Effector memory CD8-positive, alpha-beta T cell (primary cell): ENCODE measurements at regions not wholly inside any gene's neighbourhood (a gene's known extent, or its start where the extent isn't known, plus 50 kb on each side); places are given as distances from the start of the nearest gene placed in this dataset.

Experiments
- ATAC-seq: fragments of 150-1000 bp; cut with Tn5 transposase; replicated peaks from 2 replicates; pipeline ENCODE4 v1.10.0; 2021; ENCODE audit warnings: mild to moderate bottlenecking, moderate library complexity
- DNase-seq, 3 experiments: peaks; one replicate each; pipeline ENCODE4 v3.0.0; 2021
- H3K27ac Mint-ChIP-seq, 2 donors: one replicate each; pipeline ENCODE4 v1.8.0; 2022; ENCODE audit warnings: mild to moderate bottlenecking in 2 of 2, mixed read lengths in 2 of 2, moderate library complexity in 2 of 2
- H3K27me3 Mint-ChIP-seq, 2 donors: one replicate each; pipeline ENCODE4 v1.8.0; 2022; ENCODE audit warnings: mixed read lengths in 2 of 2
- H3K36me3 Mint-ChIP-seq: one replicate; pipeline ENCODE4 v1.8.0; 2022; ENCODE audit warnings: mild to moderate bottlenecking, moderate library complexity, mixed read lengths; ENCODE audit not compliant: insufficient read depth
- H3K4me1 Mint-ChIP-seq, 2 donors: one replicate each; pipeline ENCODE4 v1.8.0; 2022; ENCODE audit warnings: low read depth in 2 of 2, mixed read lengths in 2 of 2
- H3K4me3 Mint-ChIP-seq, 2 donors: one replicate each; pipeline ENCODE4 v1.8.0; 2022; ENCODE audit warnings: mild to moderate bottlenecking in 2 of 2, mixed read lengths in 2 of 2, moderate library complexity in 2 of 2
- H3K9me3 Mint-ChIP-seq, 2 donors: one replicate each; pipeline ENCODE4 v1.8.0; 2022; ENCODE audit warnings: mixed read lengths in 2 of 2

DNA sequence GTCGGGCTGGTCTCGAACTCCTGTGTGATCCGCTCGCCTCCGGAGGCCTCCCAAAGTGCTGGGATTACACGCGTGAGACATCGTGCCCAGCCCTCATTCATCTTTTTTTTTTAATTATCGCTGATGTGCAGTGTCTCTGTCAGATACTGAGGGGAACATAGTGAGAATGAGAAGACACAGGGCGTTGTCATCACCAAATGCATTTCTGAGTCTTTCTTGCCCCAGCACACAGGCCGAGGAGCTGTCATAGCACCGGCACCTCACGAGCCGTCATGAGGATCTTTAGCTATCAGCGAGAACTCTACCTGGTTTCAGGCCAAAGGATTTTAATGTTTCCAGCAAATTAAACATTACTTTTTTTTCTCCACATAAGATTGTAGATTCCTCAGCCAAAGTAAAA lies 548.0 kb upstream of the SOX11 start:
- Mint-ChIP-seq H3K4me3 (no peak overlapping the region), H3K4me1 (no peaks in the 10 kb centered on the region), H3K9me3 (peaks cover 5 to 28% of the 10 kb centered on the region in 2 donors), H3K27me3 (no peaks in the 10 kb centered on the region), H3K36me3 (no peaks in the 10 kb centered on the region), H3K27ac (no peak overlapping the region)
- no peak for DNase-seq
- no peak for ATAC-seq

DNA sequence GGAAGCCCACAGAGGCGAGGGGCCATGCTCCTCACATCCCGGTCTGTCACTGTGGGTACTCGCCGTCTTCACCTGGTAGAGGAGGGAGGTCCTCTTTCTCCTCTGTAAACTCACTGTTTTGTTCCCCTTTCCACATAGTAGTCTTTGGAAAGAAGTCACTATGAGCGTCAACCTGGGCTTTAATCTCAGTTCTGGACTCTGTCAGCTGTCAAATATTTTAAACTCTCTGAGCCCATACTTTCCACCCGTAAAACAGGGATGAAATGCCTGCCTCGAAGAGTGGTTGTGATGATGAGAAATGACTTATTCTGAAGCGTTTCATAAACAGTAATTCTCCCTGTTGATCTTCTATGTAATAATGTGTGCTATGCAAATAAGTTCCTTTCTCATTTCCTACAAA lies 547.1 kb upstream of the SOX11 start:
- peaks cover 5 to 28% of the 10 kb centered on the region in 2 donors for H3K9me3 Mint-ChIP-seq
- no peak for DNase-seq
- ATAC-seq: no peak
- no peak overlapping the region for H3K4me3 Mint-ChIP-seq
- H3K4me1 Mint-ChIP-seq: no peaks in the 10 kb centered on the region
- H3K27ac Mint-ChIP-seq: no peak overlapping the region
- no peaks in the 10 kb centered on the region for H3K36me3 Mint-ChIP-seq
- no peaks in the 10 kb centered on the region for H3K27me3 Mint-ChIP-seq

DNA sequence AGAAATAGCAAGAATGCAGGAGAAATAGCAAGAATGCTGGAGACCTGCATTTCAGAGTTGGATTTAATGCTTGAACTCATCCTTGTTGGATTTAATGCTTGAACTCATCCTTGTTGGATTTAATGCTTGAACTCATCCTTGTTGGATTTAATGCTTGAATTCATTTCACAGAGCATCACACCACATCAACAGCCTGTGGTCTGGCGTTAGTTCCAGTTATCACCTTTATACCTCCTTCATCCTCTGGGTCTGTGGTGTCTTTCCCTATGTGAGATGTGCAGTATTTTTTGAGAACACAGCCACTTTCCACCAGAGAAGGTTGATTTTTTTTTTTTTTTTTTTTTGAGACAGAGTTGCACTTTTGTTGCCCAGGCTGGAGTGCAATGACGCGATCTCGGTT lies 546.4 kb upstream of the SOX11 start:
- H3K9me3 Mint-ChIP-seq: peaks cover 5 to 28% of the 10 kb centered on the region in 2 donors
- DNase-seq (no peak), ATAC-seq (no peak)
- H3K27ac Mint-ChIP-seq: no peak overlapping the region
- no peak overlapping the region for H3K4me3 Mint-ChIP-seq
- no peaks in the 10 kb centered on the region for H3K27me3 Mint-ChIP-seq
- no peaks in the 10 kb centered on the region for H3K36me3 Mint-ChIP-seq
- H3K4me1 Mint-ChIP-seq: no peaks in the 10 kb centered on the region

DNA sequence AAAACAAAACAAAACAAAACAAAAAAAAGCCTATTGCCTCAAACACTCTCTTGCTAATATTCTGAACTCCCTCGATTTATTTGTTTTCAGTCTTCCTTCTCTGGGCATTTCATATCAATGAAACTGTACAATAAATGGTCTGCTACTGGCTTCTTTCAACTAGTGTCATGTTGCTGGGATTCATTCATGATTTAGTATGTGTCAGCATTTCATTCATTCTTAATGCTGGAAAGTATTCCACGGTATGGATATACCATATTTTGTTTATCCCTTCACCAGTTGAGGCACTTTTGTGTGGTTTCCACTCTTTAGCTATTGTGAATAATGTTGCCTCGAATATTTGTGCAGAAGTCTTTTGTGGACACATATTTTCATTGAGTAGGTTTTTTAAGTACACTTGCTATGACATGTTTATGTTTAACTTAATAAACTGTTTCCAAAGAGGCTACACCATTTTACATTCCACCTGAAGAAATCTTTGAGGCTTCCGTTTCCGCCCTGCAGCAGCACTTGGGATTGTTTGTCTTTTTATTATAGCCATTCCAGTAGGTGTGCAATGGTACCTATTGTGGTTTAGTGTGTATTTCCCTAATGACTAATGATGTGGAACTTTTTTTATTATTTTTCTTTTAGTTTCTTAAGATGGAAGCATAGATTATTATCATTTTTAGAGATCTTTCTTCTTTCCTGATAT lies 543.6 kb upstream of the SOX11 start:
- no peak for DNase-seq
- peaks cover 7 to 34% of the 10 kb centered on the region in 2 donors for H3K9me3 Mint-ChIP-seq
- no peaks in the 10 kb centered on the region for H3K36me3 Mint-ChIP-seq
- no peak for ATAC-seq
- no peak overlapping the region for H3K4me3 Mint-ChIP-seq
- no peak overlapping the region for H3K27ac Mint-ChIP-seq
- no peaks in the 10 kb centered on the region for H3K4me1 Mint-ChIP-seq
- no peaks in the 10 kb centered on the region for H3K27me3 Mint-ChIP-seq

DNA sequence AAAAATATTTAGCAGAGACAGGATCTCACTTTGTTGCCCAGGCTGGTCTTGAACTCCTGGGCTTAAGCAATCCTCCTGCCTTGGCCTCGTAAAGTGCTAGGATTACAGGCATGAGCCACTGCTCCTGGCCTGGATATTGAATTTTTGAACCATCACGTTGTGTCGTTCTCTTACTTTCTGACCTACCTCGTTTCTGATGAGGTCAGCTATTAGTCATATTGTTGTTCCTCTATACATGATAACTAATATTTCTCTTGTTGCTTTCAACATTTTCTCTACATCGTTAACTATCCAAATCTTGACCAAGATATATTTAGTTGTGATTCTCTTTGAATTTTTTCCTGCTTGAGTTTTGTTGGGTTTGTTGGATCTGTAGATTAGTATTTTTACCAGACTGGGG lies 541.3 kb upstream of the SOX11 start:
- no peak for DNase-seq
- no peaks in the 10 kb centered on the region for H3K4me1 Mint-ChIP-seq
- H3K27me3 Mint-ChIP-seq: no peaks in the 10 kb centered on the region
- H3K4me3 Mint-ChIP-seq: no peak overlapping the region
- no peak for ATAC-seq
- no peaks in the 10 kb centered on the region for H3K36me3 Mint-ChIP-seq
- no peak overlapping the region for H3K27ac Mint-ChIP-seq
- H3K9me3 Mint-ChIP-seq: peaks cover 7 to 30% of the 10 kb centered on the region in 2 donors

DNA sequence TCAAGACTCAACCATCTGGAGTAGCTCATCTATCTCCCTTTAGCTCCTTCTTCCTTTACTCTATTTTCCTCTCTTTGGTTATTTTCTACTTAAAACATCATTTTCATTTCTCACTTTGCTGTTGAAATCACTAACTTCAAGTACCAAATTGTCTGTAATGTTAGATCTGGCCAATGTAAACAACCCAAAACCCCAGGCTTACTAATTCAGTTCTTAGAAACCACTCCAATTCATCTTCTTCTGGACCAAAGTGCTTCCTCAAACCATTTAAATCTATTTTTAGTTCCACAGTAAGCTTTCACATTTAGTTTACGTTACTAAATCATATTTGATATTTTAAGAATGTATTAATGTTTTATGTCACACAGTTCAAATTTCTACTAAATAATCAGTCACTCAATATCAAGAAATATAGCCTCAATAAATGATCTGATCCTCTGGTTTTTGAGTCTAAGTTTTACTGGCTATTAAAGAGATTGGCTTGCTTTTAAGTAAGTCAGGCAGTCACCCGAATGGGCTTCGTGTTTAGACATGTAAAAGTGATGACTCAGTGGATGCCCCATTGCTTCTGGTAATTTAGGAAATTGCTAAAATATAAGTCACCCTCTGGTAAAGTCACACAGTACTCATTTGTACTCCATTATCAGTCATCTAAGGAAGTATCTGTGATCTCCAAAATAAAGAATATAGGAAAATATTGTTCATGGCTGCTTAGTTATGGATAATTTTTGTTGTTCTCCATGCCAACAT lies 527.2 kb upstream of the SOX11 start:
- ATAC-seq (no peak), DNase-seq (no peak)
- H3K4me3 Mint-ChIP-seq: no peak overlapping the region
- H3K9me3 Mint-ChIP-seq: peaks cover 0 to 14% of the 10 kb centered on the region in 2 donors
- H3K36me3 Mint-ChIP-seq: no peaks in the 10 kb centered on the region
- no peak overlapping the region for H3K27ac Mint-ChIP-seq
- no peaks in the 10 kb centered on the region for H3K27me3 Mint-ChIP-seq
- H3K4me1 Mint-ChIP-seq: no peaks in the 10 kb centered on the region

DNA sequence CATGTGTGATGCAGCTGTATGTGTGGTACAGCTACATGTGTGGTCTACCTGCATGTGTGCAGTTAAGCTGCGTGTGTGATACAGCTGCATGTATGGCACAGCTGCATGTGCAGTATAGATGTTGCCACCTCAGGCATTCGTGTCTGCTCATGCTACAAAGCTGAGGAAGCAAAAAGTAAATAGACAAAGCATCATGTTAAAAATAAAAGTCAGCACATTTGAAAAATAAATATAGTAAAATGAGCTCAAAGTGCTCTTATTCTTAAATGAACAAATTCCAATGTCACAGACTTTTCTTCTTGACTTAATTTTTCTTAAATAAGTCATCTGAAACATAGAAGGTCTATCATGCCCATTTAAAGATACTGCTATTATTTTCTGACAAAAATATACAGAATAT lies 519.3 kb upstream of the SOX11 start:
- H3K4me1 Mint-ChIP-seq: no peaks in the 10 kb centered on the region
- ATAC-seq (no peak), DNase-seq (no peak)
- H3K27ac Mint-ChIP-seq: no peak overlapping the region
- peaks cover 0 to 5% of the 10 kb centered on the region in 2 donors for H3K9me3 Mint-ChIP-seq
- H3K36me3 Mint-ChIP-seq: no peaks in the 10 kb centered on the region
- H3K27me3 Mint-ChIP-seq: no peaks in the 10 kb centered on the region
- no peak overlapping the region for H3K4me3 Mint-ChIP-seq

DNA sequence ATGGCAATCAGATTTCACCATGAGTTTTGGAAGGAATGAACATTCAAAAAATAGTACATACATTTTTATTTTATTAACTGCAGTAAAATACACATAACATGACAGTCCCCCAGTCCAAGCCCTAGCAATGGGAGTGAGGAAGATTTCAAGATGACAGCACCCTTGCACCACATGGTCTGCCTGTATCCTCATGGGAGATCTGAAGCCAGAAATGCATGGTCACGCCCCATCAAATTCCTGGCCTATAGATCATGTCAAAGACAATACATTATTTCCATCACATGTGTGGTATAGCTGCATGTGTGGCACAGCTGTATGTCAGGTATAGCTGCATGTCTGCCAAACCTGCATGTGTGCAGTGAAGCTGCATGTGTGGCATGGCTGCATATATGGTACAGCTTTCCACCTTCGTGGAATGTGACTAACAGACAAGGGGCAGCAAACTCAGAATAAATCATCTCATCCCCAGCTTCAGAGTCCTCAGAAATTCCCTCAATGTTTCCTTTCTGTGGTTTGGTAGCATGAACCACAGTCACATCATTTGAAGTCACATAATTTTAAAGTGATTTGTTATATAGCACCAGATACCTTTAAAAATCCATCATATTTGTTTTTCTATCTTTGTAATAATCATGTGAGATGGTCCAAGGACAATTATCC lies 518.2 kb upstream of the SOX11 start:
- H3K4me3 Mint-ChIP-seq: no peak overlapping the region
- H3K27ac Mint-ChIP-seq: no peak overlapping the region
- DNase-seq (no peak), ATAC-seq (no peak)
- H3K9me3 Mint-ChIP-seq: peaks cover 0 to 1% of the 10 kb centered on the region in 2 donors
- no peaks in the 10 kb centered on the region for H3K4me1 Mint-ChIP-seq
- H3K27me3 Mint-ChIP-seq: no peaks in the 10 kb centered on the region
- H3K36me3 Mint-ChIP-seq: no peaks in the 10 kb centered on the region

DNA sequence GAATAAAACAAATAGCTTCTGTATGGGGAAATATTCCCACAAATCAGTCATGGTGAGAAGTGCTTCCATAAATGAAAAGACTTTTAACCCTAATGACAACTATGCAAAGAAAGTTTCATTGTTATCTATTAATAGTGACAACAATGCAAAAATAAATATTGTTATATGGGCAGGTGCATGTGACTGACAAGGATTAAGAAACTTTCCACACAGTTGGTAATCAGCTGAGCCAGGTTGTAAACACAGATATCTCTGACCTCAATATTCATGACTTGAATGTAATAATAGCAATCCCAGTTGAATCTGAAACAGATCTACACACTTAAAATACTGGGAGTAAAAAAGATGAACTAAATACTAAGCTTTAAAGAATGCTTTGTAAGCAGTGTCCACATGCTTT lies 517.0 kb upstream of the SOX11 start:
- Mint-ChIP-seq H3K4me3 (no peak overlapping the region), H3K9me3 (peaks cover 0 to 1% of the 10 kb centered on the region in 2 donors), H3K4me1 (no peaks in the 10 kb centered on the region), H3K36me3 (no peaks in the 10 kb centered on the region), H3K27me3 (no peaks in the 10 kb centered on the region), H3K27ac (no peak overlapping the region)
- no peak for ATAC-seq
- no peak for DNase-seq

DNA sequence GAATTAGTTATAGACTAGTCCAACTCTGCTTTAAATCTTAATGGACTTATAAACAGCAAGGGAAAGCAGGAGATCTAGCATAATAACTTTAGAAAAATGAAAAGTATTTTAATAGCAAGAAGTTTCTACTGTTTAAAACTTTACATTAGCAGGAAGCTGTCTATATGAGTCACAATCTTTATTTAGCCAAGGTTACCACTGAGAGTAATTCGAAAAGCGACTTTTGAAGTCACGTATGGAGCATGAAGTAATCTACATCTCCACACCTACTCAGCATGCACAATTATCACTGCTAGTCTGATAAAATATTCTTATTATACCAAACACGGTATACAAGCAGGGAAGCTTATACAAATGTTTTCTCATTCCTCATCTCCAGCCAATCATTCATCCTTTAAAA lies 515.4 kb upstream of the SOX11 start:
- no peak for DNase-seq
- peaks cover 0 to 1% of the 10 kb centered on the region in 2 donors for H3K9me3 Mint-ChIP-seq
- H3K36me3 Mint-ChIP-seq: no peaks in the 10 kb centered on the region
- H3K27ac Mint-ChIP-seq: no peak overlapping the region
- no peaks in the 10 kb centered on the region for H3K27me3 Mint-ChIP-seq
- H3K4me1 Mint-ChIP-seq: no peaks in the 10 kb centered on the region
- H3K4me3 Mint-ChIP-seq: no peak overlapping the region
- no peak for ATAC-seq

DNA sequence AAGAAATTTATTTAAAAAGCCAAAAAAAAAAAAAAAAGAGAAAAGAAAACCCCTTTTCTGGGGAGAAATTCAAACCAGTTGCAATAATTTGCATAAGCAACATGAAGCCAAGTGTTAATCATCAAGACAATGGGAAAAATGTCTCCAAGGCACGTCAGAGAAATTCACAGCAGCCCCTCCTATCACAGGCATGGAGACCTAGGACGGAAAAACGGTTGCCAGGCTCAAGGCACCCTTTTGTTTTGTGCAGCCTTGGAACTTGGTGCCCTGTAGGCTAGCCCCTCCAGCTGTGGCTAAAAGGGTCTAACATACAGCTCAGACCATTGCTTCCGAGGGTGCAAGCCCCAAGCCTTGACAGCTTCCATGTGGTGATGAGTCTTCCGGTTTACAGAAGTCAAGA lies 509.2 kb upstream of the SOX11 start:
- H3K9me3 Mint-ChIP-seq: peaks cover 3 to 7% of the 10 kb centered on the region in 2 donors
- no peak overlapping the region for H3K27ac Mint-ChIP-seq
- no peak for DNase-seq
- no peaks in the 10 kb centered on the region for H3K27me3 Mint-ChIP-seq
- no peaks in the 10 kb centered on the region for H3K36me3 Mint-ChIP-seq
- H3K4me1 Mint-ChIP-seq: no peaks in the 10 kb centered on the region
- no peak for ATAC-seq
- no peak overlapping the region for H3K4me3 Mint-ChIP-seq

DNA sequence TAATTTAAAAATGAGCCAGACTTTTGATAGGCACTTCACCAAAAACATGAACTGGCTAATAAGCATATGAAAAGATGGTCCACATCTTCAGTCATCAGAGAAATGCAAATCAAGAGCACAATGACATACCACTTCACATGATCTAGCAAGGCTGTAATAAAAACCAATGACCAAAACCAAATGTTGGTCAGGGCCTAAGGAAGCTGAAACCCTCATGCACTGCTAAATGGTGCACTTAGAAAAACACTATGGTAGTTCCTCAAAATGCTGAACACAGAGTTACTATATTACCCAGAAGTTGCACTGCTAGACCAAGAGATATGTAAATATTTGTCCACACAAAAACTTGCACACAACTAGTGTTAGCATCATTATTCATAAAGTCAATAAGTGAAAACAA lies 504.9 kb upstream of the SOX11 start:
- Mint-ChIP-seq H3K4me1 (no peaks in the 10 kb centered on the region), H3K27ac (no peak overlapping the region), H3K4me3 (no peak overlapping the region), H3K27me3 (no peaks in the 10 kb centered on the region), H3K9me3 (peaks cover 3 to 6% of the 10 kb centered on the region in 2 donors), H3K36me3 (no peaks in the 10 kb centered on the region)
- no peak for ATAC-seq
- DNase-seq: no peak

DNA sequence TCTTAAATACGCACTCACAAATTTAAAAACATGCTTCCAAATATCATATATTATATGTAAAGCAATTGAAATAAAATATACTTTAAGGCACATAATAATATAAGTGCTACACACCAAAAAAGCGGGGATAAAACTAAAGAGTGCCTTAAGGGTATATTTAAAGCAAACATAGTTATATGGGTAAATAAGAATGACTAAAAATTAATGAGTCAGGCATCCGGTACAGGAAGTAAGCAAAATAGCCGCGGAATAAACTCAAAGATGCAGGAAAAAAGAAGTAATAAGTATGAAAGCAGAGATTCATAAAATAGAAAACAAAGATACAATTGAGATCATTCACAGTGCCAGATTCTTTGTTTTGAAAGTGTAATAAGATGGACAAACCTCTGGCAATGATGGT lies 503.5 kb upstream of the SOX11 start:
- DNase-seq (no peak), ATAC-seq (no peak)
- Mint-ChIP-seq H3K36me3 (no peaks in the 10 kb centered on the region), H3K9me3 (peaks cover 0 to 6% of the 10 kb centered on the region in 2 donors), H3K27ac (no peak overlapping the region), H3K4me1 (no peaks in the 10 kb centered on the region), H3K27me3 (no peaks in the 10 kb centered on the region), H3K4me3 (no peak overlapping the region)

DNA sequence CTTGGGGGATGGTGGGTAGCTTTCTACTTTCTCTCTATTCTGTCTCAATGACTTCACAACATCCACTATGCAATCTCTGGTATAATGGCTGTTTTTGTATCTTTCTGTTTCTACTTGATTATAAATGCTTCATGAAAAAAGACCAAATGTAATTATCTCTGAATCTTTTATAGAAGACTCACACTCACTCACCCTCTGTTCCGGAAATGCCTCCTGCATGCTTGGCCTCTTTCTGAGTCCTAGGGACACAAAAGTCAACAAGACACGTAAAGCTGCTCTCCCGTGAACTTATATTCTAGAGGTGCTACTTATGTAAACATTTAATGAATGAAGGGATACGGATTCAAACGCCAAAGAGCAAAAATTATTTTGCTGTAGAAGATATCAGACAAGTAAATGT lies 502.2 kb upstream of the SOX11 start:
- H3K27ac Mint-ChIP-seq: no peak overlapping the region
- ATAC-seq (no peak), DNase-seq (no peak)
- H3K4me1 Mint-ChIP-seq: no peaks in the 10 kb centered on the region
- H3K9me3 Mint-ChIP-seq: peaks cover 0 to 6% of the 10 kb centered on the region in 2 donors
- H3K4me3 Mint-ChIP-seq: no peak overlapping the region
- H3K36me3 Mint-ChIP-seq: no peaks in the 10 kb centered on the region
- no peaks in the 10 kb centered on the region for H3K27me3 Mint-ChIP-seq
